ENCODE measurements at regions not wholly inside any gene's neighbourhood (a gene's known extent, or its start where the extent isn't known, plus 50 kb on each side); places are given as distances from the start of the nearest gene placed in this dataset.

DNA sequence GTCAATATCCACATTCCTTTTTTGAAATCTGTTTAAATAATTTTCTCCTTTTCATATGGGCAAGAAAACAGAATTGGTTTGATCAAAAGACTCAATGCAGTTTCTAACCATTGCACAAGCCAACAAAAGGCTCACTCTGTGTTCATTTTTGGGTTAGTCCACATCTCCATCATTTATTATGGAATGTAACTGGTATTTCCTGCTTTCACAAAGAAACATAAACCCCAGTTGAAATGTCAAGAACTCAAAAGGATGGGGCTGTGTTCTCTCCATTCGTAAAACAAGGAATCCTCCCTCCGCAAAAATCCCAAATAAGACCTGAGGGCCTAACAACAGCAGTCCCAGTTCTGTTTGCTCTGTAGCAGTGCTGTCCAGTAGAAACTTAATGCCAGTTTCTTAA, 420.9 kb downstream of the GJA1 start:
- no peak overlapping the region for H3K27ac ChIP-seq (ENCODE audit: low read depth, low read length)
- TF ChIP-seq, protein P1, sequence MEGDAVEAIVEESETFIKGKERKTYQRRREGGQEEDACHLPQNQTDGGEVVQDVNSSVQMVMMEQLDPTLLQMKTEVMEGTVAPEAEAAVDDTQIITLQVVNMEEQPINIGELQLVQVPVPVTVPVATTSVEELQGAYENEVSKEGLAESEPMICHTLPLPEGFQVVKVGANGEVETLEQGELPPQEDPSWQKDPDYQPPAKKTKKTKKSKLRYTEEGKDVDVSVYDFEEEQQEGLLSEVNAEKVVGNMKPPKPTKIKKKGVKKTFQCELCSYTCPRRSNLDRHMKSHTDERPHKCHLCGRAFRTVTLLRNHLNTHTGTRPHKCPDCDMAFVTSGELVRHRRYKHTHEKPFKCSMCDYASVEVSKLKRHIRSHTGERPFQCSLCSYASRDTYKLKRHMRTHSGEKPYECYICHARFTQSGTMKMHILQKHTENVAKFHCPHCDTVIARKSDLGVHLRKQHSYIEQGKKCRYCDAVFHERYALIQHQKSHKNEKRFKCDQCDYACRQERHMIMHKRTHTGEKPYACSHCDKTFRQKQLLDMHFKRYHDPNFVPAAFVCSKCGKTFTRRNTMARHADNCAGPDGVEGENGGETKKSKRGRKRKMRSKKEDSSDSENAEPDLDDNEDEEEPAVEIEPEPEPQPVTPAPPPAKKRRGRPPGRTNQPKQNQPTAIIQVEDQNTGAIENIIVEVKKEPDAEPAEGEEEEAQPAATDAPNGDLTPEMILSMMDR (IDR thresholded peaks at IDR 0.05; ENCODE audit: low read depth, low read length) = no peak
- ChIA-PET CTCF (no interaction called here), POLR2A (no interaction called here)
- H3K27me3 ChIP-seq (ENCODE audit: control insufficient read depth, insufficient read depth, low read length) = no peaks in the 10 kb centered on the region
- DNase-seq (ENCODE audit: low read depth, low spot score) = no peak
- no peak overlapping the region for H3K4me3 ChIP-seq (ENCODE audit: low read depth, low read length)
- no peaks in the 10 kb centered on the region for H3K9me3 ChIP-seq (ENCODE audit: control insufficient read depth, insufficient read depth, low read length)

DNA sequence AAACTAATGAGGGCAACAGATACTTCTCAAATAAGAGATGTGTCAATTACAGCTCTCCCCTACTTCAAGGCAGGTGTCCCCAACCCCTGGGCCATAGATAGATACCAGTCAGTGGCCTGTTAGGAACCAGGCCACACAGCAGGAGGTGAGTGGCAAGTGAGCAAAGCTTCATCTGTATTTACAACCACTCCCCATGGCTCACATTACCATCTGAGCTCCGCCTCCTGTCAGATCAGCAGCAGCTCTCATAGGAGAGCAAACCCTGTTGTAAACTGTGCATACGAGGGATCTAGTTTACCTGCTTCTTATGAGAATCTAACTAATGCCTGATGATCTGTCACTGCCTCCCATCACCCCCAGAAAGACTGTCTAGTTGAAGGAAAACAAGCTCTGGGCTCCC, 422.1 kb downstream of the GJA1 start:
- TF ChIP-seq, protein P1 (IDR thresholded peaks at IDR 0.05; ENCODE audit: low read depth, low read length) = no peak
- Histone ChIP-seq H3K9me3 (ENCODE audit: control insufficient read depth, insufficient read depth, low read length) (no peaks in the 10 kb centered on the region), H3K4me3 (ENCODE audit: low read depth, low read length) (no peak overlapping the region), H3K27ac (ENCODE audit: low read depth, low read length) (no peak overlapping the region), H3K27me3 (ENCODE audit: control insufficient read depth, insufficient read depth, low read length) (no peaks in the 10 kb centered on the region)
- DNase-seq (ENCODE audit: low read depth, low spot score) = no peak
- ChIA-PET POLR2A (no interaction called here), CTCF (interaction anchor here (3.1 kb wide), 1 partner anchor 8 kb away, joined by 25 read pairs; no protein-coding TSS in a partner anchor)

DNA sequence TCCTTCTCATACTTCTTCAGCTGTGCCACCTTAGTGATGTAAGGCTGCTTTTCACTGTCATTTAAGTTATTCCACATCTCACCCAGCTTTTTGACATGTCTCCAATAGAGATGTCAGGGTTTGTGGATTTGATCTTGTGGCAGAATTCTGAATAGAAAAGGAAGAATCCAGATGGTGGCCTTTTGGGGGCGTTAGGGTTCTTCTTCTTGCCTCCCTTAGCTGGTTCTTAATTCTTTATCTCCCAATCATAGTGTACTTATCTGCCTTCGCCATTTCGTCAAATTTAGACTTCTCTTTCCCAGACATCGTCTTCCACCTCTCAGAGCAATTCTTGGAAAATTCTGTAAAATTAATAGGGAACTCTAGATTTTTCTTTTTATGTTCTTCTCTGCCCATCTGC, 422.9 kb downstream of the GJA1 start:
- H3K27me3 ChIP-seq (ENCODE audit: control insufficient read depth, insufficient read depth, low read length) = no peaks in the 10 kb centered on the region
- no peaks in the 10 kb centered on the region for H3K9me3 ChIP-seq (ENCODE audit: control insufficient read depth, insufficient read depth, low read length)
- H3K27ac ChIP-seq (ENCODE audit: low read depth, low read length) = no peak overlapping the region
- no peak for DNase-seq (ENCODE audit: low read depth, low spot score)
- CTCF ChIA-PET = interaction anchor here (0.9 to 3.1 kb wide), 3 partner anchors 9 to 176 kb away, joined by 3 to 25 read pairs (median 4); no protein-coding TSS in a partner anchor
- no peak overlapping the region for H3K4me3 ChIP-seq (ENCODE audit: low read depth, low read length)
- TF ChIP-seq, protein P1 (IDR thresholded peaks at IDR 0.05; ENCODE audit: low read depth, low read length) = no peak
- POLR2A ChIA-PET = no interaction called here

DNA sequence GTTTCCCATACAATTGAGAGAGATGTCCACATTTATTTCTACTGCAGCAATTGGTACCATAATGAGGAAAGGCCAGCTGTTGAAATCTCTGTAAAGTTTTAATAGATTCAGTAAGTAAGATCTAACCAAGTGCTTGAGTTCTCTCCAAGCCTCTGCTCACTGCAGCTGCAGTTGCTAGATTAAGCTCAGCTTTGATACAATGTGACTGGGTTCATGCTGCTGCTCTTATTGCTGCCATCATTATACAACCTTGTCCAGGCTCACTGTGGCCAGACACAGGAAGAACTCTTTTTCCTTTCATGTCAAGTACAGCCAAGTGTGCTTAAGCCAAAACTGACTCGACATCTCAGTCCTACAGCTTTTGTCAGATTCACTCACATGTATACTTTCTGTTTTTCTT, 423.5 kb downstream of the GJA1 start:
- POLR2A ChIA-PET = no interaction called here
- H3K9me3 ChIP-seq (ENCODE audit: control insufficient read depth, insufficient read depth, low read length) = no peaks in the 10 kb centered on the region
- DNase-seq (ENCODE audit: low read depth, low spot score) = no peak
- CTCF ChIA-PET = interaction anchor here (0.9 to 3.1 kb wide), 3 partner anchors 9 to 175 kb away, joined by 3 to 25 read pairs (median 4); no protein-coding TSS in a partner anchor
- H3K27me3 ChIP-seq (ENCODE audit: control insufficient read depth, insufficient read depth, low read length) = no peaks in the 10 kb centered on the region
- no peak overlapping the region for H3K27ac ChIP-seq (ENCODE audit: low read depth, low read length)
- TF ChIP-seq, protein P1 (IDR thresholded peaks at IDR 0.05; ENCODE audit: low read depth, low read length) = no peak
- no peak overlapping the region for H3K4me3 ChIP-seq (ENCODE audit: low read depth, low read length)

DNA sequence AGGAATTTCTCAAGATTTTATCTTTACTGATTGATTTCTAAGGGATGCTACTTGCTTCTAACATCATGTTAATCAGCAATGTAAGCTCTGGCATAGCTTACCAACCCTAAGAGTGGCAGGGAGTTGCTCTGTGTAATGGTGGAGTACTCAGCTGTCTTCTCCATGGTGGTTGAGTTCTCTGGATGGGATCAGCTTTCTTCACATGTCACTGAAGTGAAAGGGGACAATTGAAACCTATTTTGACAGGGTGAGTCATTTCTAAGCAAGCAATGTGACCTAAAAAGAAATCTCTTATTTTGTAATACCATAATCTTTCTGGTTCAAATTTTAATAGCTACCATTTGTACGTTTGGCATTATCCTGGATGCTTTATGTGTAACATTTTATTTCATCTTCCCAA, 430.4 kb downstream of the GJA1 start:
- DNase-seq (ENCODE audit: low read depth, low spot score) = no peak
- POLR2A ChIA-PET = no interaction called here
- H3K27ac ChIP-seq (ENCODE audit: low read depth, low read length) = no peak overlapping the region
- TF ChIP-seq, protein P1 (IDR thresholded peaks at IDR 0.05; ENCODE audit: low read depth, low read length) = no peak
- no peak overlapping the region for H3K4me3 ChIP-seq (ENCODE audit: low read depth, low read length)
- CTCF ChIA-PET = interaction anchor here (0.6 kb wide), 1 partner anchor 425 kb away, joined by 3 read pairs; no protein-coding TSS in a partner anchor
- H3K27me3 ChIP-seq (ENCODE audit: control insufficient read depth, insufficient read depth, low read length) = no peaks in the 10 kb centered on the region
- no peaks in the 10 kb centered on the region for H3K9me3 ChIP-seq (ENCODE audit: control insufficient read depth, insufficient read depth, low read length)

Measured in AG04450 (cell line).